GM21576 (cell line): ENCODE measurements at regions not wholly inside any gene's neighbourhood (a gene's known extent, or its start where the extent isn't known, plus 50 kb on each side); places are given as distances from the start of the nearest gene placed in this dataset.
"Not testable (repeated sequence)": the region's sequence is repeated elsewhere in the genome, so short reads cannot be mapped to it uniquely, and the experiment has no call there.

Source experiments
- ATAC-seq: cut with Tn5 transposase; IDR thresholded peaks from one replicate; pipeline ENCODE4 v1.9.1; 2021; ENCODE audit warnings: mild to moderate bottlenecking, moderate library complexity; ENCODE audit not compliant: unreplicated experiment

GRCh38 chr21:25489673-25490072 is 117.6 kb downstream of the MRPL39 start:
- ATAC-seq, result no peak

GRCh38 chr21:25487046-25487594 is 120.2 kb downstream of the MRPL39 start:
- ATAC-seq, result peak; percentile 61

- no peak for ATAC-seq
Observed at GRCh38 chr21:25485914-25486313, 121.4 kb downstream of the MRPL39 start.

- no peak for ATAC-seq
Observed at GRCh38 chr21:25467896-25468295, 139.4 kb downstream of the MRPL39 start.

GRCh38 chr21:25467071-25467470 is 140.2 kb downstream of the MRPL39 start:
- ATAC-seq, result not testable (repeated sequence)

GRCh38 chr21:25466470-25466869 is 140.8 kb downstream of the MRPL39 start:
- no peak for ATAC-seq

GRCh38 chr21:25465263-25465662 is 142.0 kb downstream of the MRPL39 start:
- no peak for ATAC-seq

GRCh38 chr21:25464275-25464674 is 143.0 kb downstream of the MRPL39 start:
- peak; percentile 45 for ATAC-seq

GRCh38 chr21:25462517-25462971 is 144.7 kb downstream of the MRPL39 start:
- peak; percentile 49 for ATAC-seq

GRCh38 chr21:25461725-25462124 is 145.6 kb downstream of the MRPL39 start:
- ATAC-seq, result no peak

GRCh38 chr21:25459993-25460392 is 147.3 kb downstream of the MRPL39 start:
- no peak for ATAC-seq

GRCh38 chr21:25459365-25459764 is 147.9 kb downstream of the MRPL39 start:
- no peak for ATAC-seq

GRCh38 chr21:25458484-25458883 is 148.8 kb downstream of the MRPL39 start:
- no peak for ATAC-seq

- no peak for ATAC-seq
Observed at GRCh38 chr21:25457946-25458345, 149.3 kb downstream of the MRPL39 start.

- peak; percentile 59 for ATAC-seq
Observed at GRCh38 chr21:25457411-25457810, 149.9 kb downstream of the MRPL39 start.

GRCh38 chr21:25456672-25457071 is 150.6 kb downstream of the MRPL39 start:
- ATAC-seq, result peak; percentile 38

GRCh38 chr21:25453524-25453923 is 153.8 kb downstream of the MRPL39 start:
- no peak for ATAC-seq

- ATAC-seq, result no peak
Observed at GRCh38 chr21:25449950-25450349, 157.3 kb downstream of the MRPL39 start.

- no peak for ATAC-seq
Observed at GRCh38 chr21:25441835-25442234, 165.4 kb downstream of the MRPL39 start.

- not testable (repeated sequence) for ATAC-seq
Observed at GRCh38 chr21:25437465-25437864, 169.8 kb downstream of the MRPL39 start.

- peak; percentile 69 for ATAC-seq
Observed at GRCh38 chr21:25428537-25428936, 178.7 kb downstream of the MRPL39 start.

GRCh38 chr21:25427828-25428227 is 179.5 kb downstream of the MRPL39 start:
- ATAC-seq, result no peak

GRCh38 chr21:25426580-25426979 is 180.7 kb downstream of the MRPL39 start:
- ATAC-seq, result no peak
